Fibroblast of skin of left biceps (primary cell): ENCODE measurements at regions not wholly inside any gene's neighbourhood (a gene's known extent, or its start where the extent isn't known, plus 50 kb on each side); places are given as distances from the start of the nearest gene placed in this dataset.
"Not testable (repeated sequence)": the region's sequence is repeated elsewhere in the genome, so short reads cannot be mapped to it uniquely, and the experiment has no call there.

Source experiments
- DNase-seq, 2 experiments: peaks; one replicate each; pipeline ENCODE4 v3.0.0-alpha.2; 2013; ENCODE audit warnings: low read depth in 2 of 2

DNA sequence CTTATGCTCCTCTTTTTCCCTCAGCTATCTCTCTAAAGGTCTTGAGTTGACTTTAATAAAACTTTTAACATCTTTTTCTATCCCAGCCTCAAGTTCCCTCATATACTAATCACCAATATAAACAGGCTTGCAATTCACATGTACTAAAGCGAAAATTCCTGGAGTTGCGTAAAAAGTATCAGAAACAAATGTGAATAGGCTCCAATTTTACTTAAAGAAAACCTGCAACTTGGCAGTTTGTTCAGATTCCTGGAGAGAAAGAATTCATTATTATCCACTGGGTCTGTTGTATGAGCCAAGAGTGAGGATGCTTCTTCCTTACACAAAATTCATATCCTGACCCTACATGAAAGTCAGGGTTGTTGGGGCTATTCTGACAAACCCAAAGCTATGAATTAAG lies 384.2 kb downstream of the DTWD2 start:
- peak; percentile 68 to 76 for DNase-seq

DNA sequence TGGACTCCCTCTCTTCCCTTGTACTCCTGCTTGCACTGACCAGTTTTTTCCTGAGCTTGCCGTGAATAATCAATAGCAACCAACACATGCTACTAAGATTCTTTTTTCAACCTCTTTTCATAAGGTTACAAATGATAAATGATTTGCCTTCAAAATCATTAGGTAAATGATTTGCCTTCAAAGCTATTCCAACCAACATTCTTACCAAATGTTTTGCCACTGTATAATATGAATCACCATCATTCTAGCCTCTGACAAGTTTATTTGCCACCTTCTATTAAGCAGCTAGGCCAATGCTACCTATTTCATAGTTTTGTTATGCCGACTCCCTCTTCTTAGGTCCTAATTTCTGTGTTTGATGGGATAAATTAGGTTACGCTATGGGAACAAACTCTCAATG lies 385.1 kb downstream of the DTWD2 start:
- no peak for DNase-seq

- DNase-seq, result no peak
These were observed 390.0 kb downstream of the DTWD2 start for GRCh38 chr5:118598311-118598710.

DNA sequence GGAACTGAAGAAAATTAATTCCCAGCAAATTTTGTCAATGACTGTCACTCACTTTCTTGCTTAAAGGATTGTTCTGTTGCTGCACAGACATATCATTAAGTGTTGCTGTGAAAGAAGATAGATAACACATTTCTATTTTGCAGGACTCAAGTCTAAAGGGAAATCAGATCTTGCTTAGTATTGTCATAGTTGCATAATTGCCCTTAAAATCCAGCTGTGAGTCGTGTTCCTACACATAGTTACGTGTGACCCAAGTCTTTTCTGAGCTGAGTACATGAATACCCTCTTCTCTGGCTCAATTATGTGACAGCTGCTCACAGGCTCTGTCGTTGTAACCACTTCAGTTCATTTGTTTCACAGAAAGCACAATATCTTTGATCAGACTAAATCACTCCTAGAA lies 390.8 kb downstream of the DTWD2 start:
- DNase-seq, result no peak

- DNase-seq, result no peak
These were observed 392.1 kb downstream of the DTWD2 start for GRCh38 chr5:118596255-118596654.

GRCh38 chr5:118593003-118593328 lies 395.4 kb downstream of the DTWD2 start:
- DNase-seq, result no peak

GRCh38 chr5:118592229-118593002 lies 395.9 kb downstream of the DTWD2 start:
- no peak for DNase-seq

GRCh38 chr5:118590806-118591205 lies 397.5 kb downstream of the DTWD2 start:
- DNase-seq, result no peak

DNA sequence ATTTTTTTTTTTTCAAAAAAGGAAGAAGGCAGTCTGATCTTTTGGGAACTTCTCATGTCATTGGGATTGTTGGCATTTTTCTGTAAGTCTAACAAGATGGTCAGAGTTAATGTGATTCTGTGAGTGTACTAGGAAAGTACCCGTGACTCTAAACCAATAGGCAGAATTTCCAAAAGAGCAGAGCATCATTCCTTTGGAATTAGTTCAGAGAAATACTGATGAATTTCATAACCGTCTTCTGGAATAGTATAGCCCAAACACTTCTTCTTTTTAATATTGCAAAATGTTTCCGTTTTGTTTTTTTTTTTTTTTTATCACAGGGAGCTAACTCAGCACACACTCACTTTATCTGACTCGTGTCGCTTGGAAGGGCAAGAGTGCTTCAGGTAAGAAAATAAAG lies 407.4 kb downstream of the DTWD2 start:
- peak; percentile 60 to 67 for DNase-seq

GRCh38 chr5:118578093-118578492 lies 410.3 kb downstream of the DTWD2 start:
- DNase-seq, result no peak

DNA sequence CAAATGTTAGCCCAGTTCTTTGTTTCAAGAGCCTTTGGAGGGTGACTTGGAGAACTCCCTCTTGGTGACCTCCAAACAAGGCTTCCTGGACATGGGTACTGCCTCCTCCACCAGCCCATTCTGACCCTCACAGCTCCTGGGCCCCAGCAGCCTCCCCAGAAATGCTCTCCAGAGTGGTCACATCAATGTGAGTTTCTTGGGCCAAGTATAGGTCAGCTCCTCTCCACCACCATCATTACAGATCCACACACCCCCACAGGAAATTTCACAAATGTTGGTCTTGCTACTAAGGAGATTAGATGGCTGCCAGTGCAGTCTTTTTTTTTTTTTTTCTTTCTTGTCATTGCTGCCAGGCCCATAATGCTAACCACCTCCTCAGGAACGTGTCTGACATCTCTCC lies 410.7 kb downstream of the DTWD2 start:
- no peak for DNase-seq

DNA sequence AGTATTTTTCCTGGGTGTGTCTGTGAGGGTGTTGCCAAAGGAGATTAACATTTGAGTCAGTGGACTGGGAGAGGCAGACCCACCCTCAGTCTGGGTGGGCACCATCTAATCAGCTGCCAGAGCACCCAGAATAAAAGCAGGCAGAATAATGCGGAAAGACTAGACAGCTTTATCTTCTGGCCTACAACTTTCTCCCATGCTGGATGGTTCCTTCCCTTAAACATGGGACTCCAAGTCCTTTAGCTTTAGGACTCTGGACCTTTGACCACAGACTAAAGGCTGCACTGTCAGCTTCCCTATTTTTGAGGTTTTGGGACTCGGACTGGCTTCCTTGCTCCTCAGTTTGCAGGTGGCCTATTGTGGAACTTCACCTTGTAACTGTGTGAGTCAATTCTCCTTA lies 418.1 kb downstream of the DTWD2 start:
- DNase-seq, result not testable (repeated sequence)

GRCh38 chr5:118569596-118569995 lies 418.8 kb downstream of the DTWD2 start:
- not testable (repeated sequence) for DNase-seq

- DNase-seq, result no peak
These were observed 422.9 kb downstream of the DTWD2 start for GRCh38 chr5:118565335-118565971.

GRCh38 chr5:118561971-118562370 lies 426.4 kb downstream of the DTWD2 start:
- no peak for DNase-seq

GRCh38 chr5:118561235-118561634 lies 427.1 kb downstream of the DTWD2 start:
- no peak for DNase-seq

- DNase-seq, result no peak
These were observed 429.5 kb downstream of the DTWD2 start for GRCh38 chr5:118558871-118559270.

GRCh38 chr5:118557251-118557661 lies 431.1 kb downstream of the DTWD2 start:
- DNase-seq, result peak; percentile 93 to 94

DNA sequence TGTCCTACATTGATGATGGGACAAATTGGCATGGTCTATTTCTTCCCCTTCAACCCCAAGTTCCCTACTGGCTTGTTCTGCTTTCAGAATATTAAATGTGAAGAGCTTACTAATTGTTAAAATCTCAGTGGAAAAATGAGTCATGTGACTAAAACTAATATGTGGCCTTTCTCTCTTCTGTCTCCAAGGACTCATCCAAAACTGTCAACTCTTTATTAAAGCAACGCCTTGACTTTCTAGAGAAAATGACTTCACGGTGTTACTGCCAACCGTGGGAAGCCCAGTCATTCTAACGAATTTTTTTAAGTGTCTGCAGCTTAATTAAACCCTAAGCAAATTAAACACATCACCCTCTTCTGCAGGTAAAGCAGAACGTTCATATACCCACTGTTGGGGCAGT lies 431.6 kb downstream of the DTWD2 start:
- no peak for DNase-seq

GRCh38 chr5:118555727-118556126 lies 432.6 kb downstream of the DTWD2 start:
- no peak for DNase-seq

- no peak for DNase-seq
These were observed 433.4 kb downstream of the DTWD2 start for GRCh38 chr5:118554981-118555380.

DNA sequence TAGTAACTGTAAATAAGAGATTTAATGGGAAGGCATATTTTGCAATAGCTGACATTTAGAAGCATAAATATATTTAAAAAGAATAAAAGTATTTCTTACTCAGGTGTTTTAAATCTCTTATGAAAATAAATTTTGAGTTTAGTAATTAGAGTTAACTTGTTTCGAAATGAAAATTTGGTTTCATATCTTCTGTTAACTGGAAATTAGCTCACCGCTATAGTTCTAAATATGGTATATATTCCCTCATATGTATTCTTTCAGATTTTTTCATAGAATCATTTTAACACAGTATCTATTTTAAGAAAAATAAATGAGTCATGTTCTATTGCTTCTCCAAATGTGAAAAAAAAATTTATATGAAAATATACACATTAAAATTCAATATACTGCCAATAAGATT lies 434.1 kb downstream of the DTWD2 start:
- no peak for DNase-seq

DNA sequence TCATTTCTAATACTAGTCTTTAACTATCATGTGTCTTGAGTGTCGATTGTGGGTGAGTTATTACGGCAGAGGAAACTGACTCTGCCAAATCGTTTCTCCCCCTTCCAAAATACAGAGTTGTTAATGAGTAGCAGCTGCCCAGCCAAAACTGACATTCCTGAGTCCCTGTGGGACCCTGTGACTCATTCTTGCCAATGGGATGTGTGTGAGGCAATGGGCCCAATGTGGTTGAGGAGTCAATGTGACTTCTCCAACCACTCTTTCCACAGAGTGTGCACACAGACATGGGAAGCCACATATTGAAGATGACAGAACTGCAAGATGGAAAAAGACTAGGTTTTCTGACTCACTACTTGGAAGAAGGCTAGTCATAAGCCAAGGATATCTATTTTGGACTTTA lies 434.7 kb downstream of the DTWD2 start:
- DNase-seq, result peak; percentile 100
